Naive thymus-derived CD8-positive, alpha-beta T cell (primary cell): ENCODE measurements at regions not wholly inside any gene's neighbourhood (a gene's known extent, or its start where the extent isn't known, plus 50 kb on each side); places are given as distances from the start of the nearest gene placed in this dataset.

Experiments
- ATAC-seq, 2 donors: fragments of 150-1000 bp; cut with Tn5 transposase in 1 of 2; sonication (Bioruptor Pico), chemical (Tn5 transposase) in 1 of 2; 1 replicate in 1 of 2; 2 replicates in 1 of 2; pipeline ENCODE4 v1.10.0; 2021; ENCODE audit warnings: mild to moderate bottlenecking in 2 of 2, moderate library complexity in 2 of 2
- POLR2A ChIA-PET: fragments of 350-600 bp; sonication (Branson Sonifier 250); formaldehyde crosslinking; loops from one replicate; lab custom pipeline; 2021; ENCODE audit warnings: antibody characterized with exemption; lab: Charles Lee
- DNase-seq, 10 donors: peaks; one replicate each; pipeline versions ENCODE4 v3.0.0 to v3.0.0-alpha.2; 2020 to 2022
- H3K27ac Mint-ChIP-seq, 10 donors: one replicate each; pipeline ENCODE4 v1.8.0; 2020 to 2022; ENCODE audit warnings: mild to moderate bottlenecking in 10 of 10, mixed read lengths in 10 of 10, moderate library complexity in 4 of 10, inconsistent platforms in 1 of 10
- H3K27me3 Mint-ChIP-seq, 5 donors: one replicate each; pipeline ENCODE4 v1.8.0; 2021 to 2022; ENCODE audit warnings: mixed read lengths in 5 of 5
- H3K36me3 Mint-ChIP-seq, 3 donors: one replicate each; pipeline ENCODE4 v1.8.0; 2020 to 2022; ENCODE audit warnings: mixed read lengths in 3 of 3, mild to moderate bottlenecking in 2 of 3, inconsistent platforms in 1 of 3
- H3K4me1 Mint-ChIP-seq, 4 donors: one replicate each; pipeline ENCODE4 v1.8.0; 2021 to 2022; ENCODE audit warnings: mixed read lengths in 4 of 4
- H3K4me3 Mint-ChIP-seq, 10 donors: one replicate each; pipeline ENCODE4 v1.8.0; 2020 to 2022; ENCODE audit warnings: mild to moderate bottlenecking in 10 of 10, mixed read lengths in 10 of 10, moderate library complexity in 6 of 10, inconsistent platforms in 1 of 10
- H3K9me3 Mint-ChIP-seq, 9 donors: one replicate each; pipeline ENCODE4 v1.8.0; 2020 to 2022; ENCODE audit warnings: mixed read lengths in 9 of 9, mild to moderate bottlenecking in 3 of 9, inconsistent platforms in 1 of 9, moderate library complexity in 1 of 9

DNA sequence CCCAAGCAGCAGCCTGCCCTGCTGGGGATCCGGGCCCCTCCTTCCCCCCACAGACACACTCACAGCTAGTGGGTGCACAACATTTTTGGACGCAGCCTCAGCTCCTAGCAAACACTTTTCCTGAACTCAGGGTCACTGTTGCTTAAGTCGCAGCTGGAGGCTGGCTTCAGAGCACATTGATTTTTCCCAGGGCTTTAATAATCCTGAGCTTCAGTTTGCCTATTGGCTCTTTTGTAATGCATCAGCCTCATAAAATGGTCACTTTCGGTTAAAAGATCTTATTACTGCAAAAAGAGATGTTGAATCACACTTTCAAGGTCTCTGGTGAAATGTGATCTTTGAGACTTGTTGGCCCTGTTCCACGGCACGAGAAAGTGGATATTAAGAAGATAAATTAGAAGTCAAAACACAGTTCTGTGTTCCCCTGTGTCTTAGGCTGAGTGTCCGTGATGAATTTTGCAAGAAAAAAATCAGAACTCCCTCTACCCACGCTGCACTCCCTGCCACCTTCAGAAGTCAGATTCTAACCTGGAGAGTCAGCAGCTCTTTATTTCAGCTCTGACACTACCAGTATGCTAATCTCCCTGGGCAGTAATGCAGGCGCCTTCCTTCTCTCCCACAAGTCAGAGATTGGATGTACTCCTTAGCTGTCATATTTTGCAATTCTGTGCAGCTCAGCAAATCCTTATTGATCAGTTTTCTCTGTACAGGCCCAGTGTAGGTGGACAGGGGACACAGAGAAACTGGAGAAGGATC, 158.2 kb upstream of the E2F8 start:
- Mint-ChIP-seq H3K27me3 (peaks cover 6 to 23% (median 7%) of the 10 kb centered on the region in 5 donors), H3K4me3 (no peak overlapping the region), H3K9me3 (no peaks in the 10 kb centered on the region), H3K27ac (no peak overlapping the region), H3K4me1 (no peaks in the 10 kb centered on the region), H3K36me3 (no peaks in the 10 kb centered on the region)
- POLR2A ChIA-PET: no interaction called here
- no peak for DNase-seq
- no peak for ATAC-seq

DNA sequence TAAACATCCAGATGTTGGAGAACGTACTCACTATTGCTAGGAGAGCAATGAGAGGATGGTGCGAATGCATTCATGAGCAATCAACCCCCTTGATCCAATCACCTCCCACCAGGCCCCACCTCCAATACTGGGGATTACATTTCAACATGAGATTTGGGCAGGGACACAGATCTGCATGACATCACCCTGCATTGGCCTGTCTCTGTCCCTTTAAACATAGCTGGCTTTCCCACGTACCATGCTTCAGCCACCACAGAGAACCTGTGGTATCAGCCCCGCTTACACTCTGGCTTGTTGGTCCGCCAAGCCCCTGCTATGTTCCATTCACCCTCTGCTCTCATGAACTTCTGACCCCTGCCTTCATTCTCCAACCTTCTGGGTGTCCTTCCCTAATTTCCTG, 157.5 kb upstream of the E2F8 start:
- ATAC-seq (no peak), DNase-seq (no peak)
- no peaks in the 10 kb centered on the region for H3K36me3 Mint-ChIP-seq
- POLR2A ChIA-PET: no interaction called here
- H3K27ac Mint-ChIP-seq: no peak overlapping the region
- H3K27me3 Mint-ChIP-seq: peaks cover 4 to 17% (median 6%) of the 10 kb centered on the region in 5 donors
- no peaks in the 10 kb centered on the region for H3K9me3 Mint-ChIP-seq
- no peak overlapping the region for H3K4me3 Mint-ChIP-seq
- H3K4me1 Mint-ChIP-seq: no peaks in the 10 kb centered on the region

DNA sequence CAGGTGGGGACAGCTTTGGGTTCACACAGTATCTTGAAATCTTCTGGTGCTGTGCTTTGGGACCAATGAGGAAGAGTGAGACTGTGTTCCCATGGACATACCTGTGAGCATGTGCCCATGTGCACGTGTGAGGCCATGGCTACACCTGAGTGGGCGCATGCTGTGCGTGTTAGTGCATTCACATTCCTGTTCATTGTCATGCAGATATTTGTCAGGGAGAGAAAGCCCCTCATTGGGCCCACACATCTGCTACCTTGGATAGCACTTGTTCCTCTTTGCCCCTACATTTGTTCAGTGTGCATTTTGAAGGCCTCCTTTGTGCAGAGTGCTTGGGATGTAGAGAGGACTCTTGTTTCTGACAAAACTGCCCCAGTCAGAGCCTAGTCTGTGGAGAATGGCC, 154.3 kb upstream of the E2F8 start:
- DNase-seq (no peak), ATAC-seq (no peak)
- POLR2A ChIA-PET: no interaction called here
- no peaks in the 10 kb centered on the region for H3K36me3 Mint-ChIP-seq
- H3K27ac Mint-ChIP-seq: no peak overlapping the region
- peaks cover 6 to 14% (median 9%) of the 10 kb centered on the region in 5 donors for H3K27me3 Mint-ChIP-seq
- no peaks in the 10 kb centered on the region for H3K4me1 Mint-ChIP-seq
- no peak overlapping the region for H3K4me3 Mint-ChIP-seq
- H3K9me3 Mint-ChIP-seq: peaks cover 0 to 9% (median 0%) of the 10 kb centered on the region in 9 donors

DNA sequence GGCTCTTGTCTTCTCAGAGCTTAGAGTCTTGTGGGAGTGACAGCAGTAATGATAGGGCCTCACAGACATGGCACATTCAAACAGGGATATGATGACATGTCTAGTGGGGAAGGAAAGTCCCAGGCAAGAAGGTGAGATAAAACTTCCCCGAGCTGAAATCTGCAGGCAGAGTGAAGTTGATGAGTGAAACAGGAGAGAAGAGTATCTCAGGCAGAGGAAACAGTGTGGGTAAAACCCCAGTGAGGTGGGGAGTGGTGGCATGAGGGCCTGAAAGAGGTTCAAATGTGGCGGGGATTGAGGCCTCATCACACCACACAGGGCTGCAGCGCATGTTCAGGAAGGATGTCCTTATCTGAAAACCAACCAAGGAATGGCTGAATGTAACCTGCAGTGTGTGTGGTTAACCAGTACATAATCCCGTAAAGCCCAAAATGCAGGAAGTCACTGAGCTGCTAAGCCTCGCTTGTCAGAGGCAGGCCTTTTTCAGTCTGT, 153.8 kb upstream of the E2F8 start:
- no peaks in the 10 kb centered on the region for H3K36me3 Mint-ChIP-seq
- H3K27ac Mint-ChIP-seq: no peak overlapping the region
- H3K4me1 Mint-ChIP-seq: no peaks in the 10 kb centered on the region
- peaks cover 6 to 14% (median 9%) of the 10 kb centered on the region in 5 donors for H3K27me3 Mint-ChIP-seq
- H3K4me3 Mint-ChIP-seq: no peak overlapping the region
- DNase-seq (no peak), ATAC-seq (no peak)
- H3K9me3 Mint-ChIP-seq: peaks cover 0 to 9% (median 0%) of the 10 kb centered on the region in 9 donors
- POLR2A ChIA-PET: no interaction called here

GRCh38 chr11:19393941-19394340, 153.2 kb upstream of the E2F8 start:
- Mint-ChIP-seq H3K9me3 (peaks cover 0 to 9% (median 0%) of the 10 kb centered on the region in 9 donors), H3K4me3 (no peak overlapping the region), H3K27me3 (peaks cover 6 to 14% (median 10%) of the 10 kb centered on the region in 5 donors), H3K27ac (no peak overlapping the region), H3K36me3 (no peaks in the 10 kb centered on the region), H3K4me1 (no peaks in the 10 kb centered on the region)
- no peak for DNase-seq
- no peak for ATAC-seq
- POLR2A ChIA-PET: no interaction called here

GRCh38 chr11:19392847-19393518, 152.2 kb upstream of the E2F8 start:
- no peaks in the 10 kb centered on the region for H3K4me1 Mint-ChIP-seq
- POLR2A ChIA-PET: no interaction called here
- H3K27ac Mint-ChIP-seq: no peak overlapping the region
- H3K9me3 Mint-ChIP-seq: peaks cover 0 to 9% (median 0%) of the 10 kb centered on the region in 9 donors
- ATAC-seq (no peak), DNase-seq (no peak)
- H3K4me3 Mint-ChIP-seq: no peak overlapping the region
- H3K36me3 Mint-ChIP-seq: no peaks in the 10 kb centered on the region
- peaks cover 6 to 18% (median 12%) of the 10 kb centered on the region in 5 donors for H3K27me3 Mint-ChIP-seq

DNA sequence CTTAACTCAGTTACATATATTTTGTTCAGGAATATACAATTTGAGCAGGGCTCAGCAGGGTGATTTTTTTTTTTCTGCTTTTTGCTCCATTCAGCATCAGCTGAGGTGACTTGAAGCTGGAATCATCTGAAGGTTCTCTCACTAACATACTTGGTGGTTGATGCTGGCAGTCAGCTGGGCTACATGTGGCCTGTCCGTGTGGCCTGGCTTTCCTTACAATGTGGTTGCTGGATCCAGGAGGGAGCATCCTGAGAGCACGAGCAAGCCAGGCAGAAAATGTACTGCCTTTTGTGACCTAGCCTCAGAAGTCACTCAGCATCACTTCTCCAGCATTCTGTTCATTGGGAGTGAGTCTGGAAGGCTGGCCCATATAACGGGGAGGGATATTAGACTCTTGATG, 151.6 kb upstream of the E2F8 start:
- Mint-ChIP-seq H3K27me3 (peaks cover 6 to 20% (median 12%) of the 10 kb centered on the region in 5 donors), H3K4me3 (no peak overlapping the region), H3K36me3 (no peaks in the 10 kb centered on the region), H3K9me3 (peaks cover 0 to 9% (median 0%) of the 10 kb centered on the region in 9 donors), H3K4me1 (no peaks in the 10 kb centered on the region), H3K27ac (no peak overlapping the region)
- POLR2A ChIA-PET: no interaction called here
- no peak for ATAC-seq
- no peak for DNase-seq

GRCh38 chr11:19391652-19392051, 150.9 kb upstream of the E2F8 start:
- H3K36me3 Mint-ChIP-seq: no peaks in the 10 kb centered on the region
- peaks cover 0 to 9% (median 0%) of the 10 kb centered on the region in 9 donors for H3K9me3 Mint-ChIP-seq
- no peak for DNase-seq
- no peak for ATAC-seq
- H3K27ac Mint-ChIP-seq: no peak overlapping the region
- peaks cover 7 to 25% (median 14%) of the 10 kb centered on the region in 5 donors for H3K27me3 Mint-ChIP-seq
- POLR2A ChIA-PET: no interaction called here
- no peaks in the 10 kb centered on the region for H3K4me1 Mint-ChIP-seq
- no peak overlapping the region for H3K4me3 Mint-ChIP-seq

GRCh38 chr11:19391026-19391425, 150.3 kb upstream of the E2F8 start:
- ATAC-seq (no peak), DNase-seq (no peak)
- Mint-ChIP-seq H3K4me3 (no peak overlapping the region), H3K27me3 (peaks cover 8 to 25% (median 11%) of the 10 kb centered on the region in 5 donors), H3K4me1 (no peaks in the 10 kb centered on the region), H3K27ac (no peak overlapping the region), H3K9me3 (peaks cover 0 to 9% (median 0%) of the 10 kb centered on the region in 9 donors), H3K36me3 (no peaks in the 10 kb centered on the region)
- POLR2A ChIA-PET: no interaction called here

DNA sequence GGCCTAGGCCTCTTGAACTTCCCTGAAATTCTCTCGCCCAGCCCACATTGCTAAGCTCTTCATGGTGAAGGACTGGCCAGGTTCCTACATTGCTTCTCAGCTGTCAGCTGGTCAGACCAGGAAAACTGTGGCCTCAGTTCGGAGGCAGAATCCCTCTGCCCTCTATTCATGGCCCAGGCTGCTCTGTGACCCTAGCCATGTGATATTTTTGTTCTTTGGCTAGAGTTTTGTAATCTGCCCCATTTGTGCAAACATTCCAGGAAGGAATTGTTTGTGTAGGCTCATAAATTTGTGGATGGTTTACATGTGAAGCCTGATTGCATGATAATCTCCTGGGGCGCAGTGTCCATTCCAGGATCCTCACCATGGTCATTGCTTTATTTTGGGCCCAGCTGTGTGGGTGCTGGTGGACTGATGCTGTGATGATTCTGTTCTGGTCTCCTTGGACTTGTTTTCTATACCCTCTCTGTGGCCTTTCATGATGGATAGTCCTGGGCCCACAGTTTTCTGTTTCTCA, 149.1 kb upstream of the E2F8 start:
- H3K27ac Mint-ChIP-seq: no peak overlapping the region
- peaks cover 4 to 24% (median 8%) of the 10 kb centered on the region in 5 donors for H3K27me3 Mint-ChIP-seq
- DNase-seq (no peak), ATAC-seq (no peak)
- no peak overlapping the region for H3K4me3 Mint-ChIP-seq
- H3K4me1 Mint-ChIP-seq: no peaks in the 10 kb centered on the region
- H3K9me3 Mint-ChIP-seq: peaks cover 0 to 9% (median 0%) of the 10 kb centered on the region in 9 donors
- H3K36me3 Mint-ChIP-seq: no peaks in the 10 kb centered on the region
- POLR2A ChIA-PET: no interaction called here

- no peaks in the 10 kb centered on the region for H3K36me3 Mint-ChIP-seq
- DNase-seq (no peak), ATAC-seq (no peak)
- no peaks in the 10 kb centered on the region for H3K9me3 Mint-ChIP-seq
- H3K4me1 Mint-ChIP-seq: no peaks in the 10 kb centered on the region
- no peak overlapping the region for H3K4me3 Mint-ChIP-seq
- POLR2A ChIA-PET: no interaction called here
- H3K27ac Mint-ChIP-seq: peak overlapping the region in 1 of 10 donors; percentile 31
- H3K27me3 Mint-ChIP-seq: peaks cover 11 to 46% (median 25%) of the 10 kb centered on the region in 5 donors
Observed at GRCh38 chr11:19382131-19382611, 141.4 kb upstream of the E2F8 start.

- no peaks in the 10 kb centered on the region for H3K4me1 Mint-ChIP-seq
- ATAC-seq: no peak
- POLR2A ChIA-PET: no interaction called here
- peaks cover 9 to 60% (median 22%) of the 10 kb centered on the region in 5 donors for H3K27me3 Mint-ChIP-seq
- H3K36me3 Mint-ChIP-seq: no peaks in the 10 kb centered on the region
- no peak overlapping the region for H3K4me3 Mint-ChIP-seq
- peaks cover 0 to 2% (median 0%) of the 10 kb centered on the region in 9 donors for H3K9me3 Mint-ChIP-seq
- no peak for DNase-seq
- no peak overlapping the region for H3K27ac Mint-ChIP-seq
Observed at GRCh38 chr11:19380375-19380774, 139.6 kb upstream of the E2F8 start.

DNA sequence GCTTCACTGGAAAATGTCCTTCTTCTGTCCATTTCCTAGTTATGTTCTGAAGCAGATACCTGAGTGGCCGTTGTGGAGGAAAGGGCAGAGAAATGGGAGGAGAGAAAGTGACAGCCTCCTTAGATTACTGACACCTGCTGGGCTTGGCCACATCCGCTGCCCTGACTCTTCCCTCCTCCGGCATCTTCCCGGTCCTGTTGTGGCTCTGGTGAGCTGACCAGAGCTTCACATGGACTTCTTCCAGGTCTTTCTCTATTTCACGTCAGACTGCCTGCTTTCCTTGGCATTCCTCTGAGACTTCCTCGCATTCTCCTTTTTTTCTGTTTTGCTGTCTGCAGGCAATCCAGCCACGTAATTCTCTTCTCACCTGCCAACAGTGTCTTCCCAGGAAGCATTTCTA, 138.7 kb upstream of the E2F8 start:
- ATAC-seq (no peak), DNase-seq (no peak)
- Mint-ChIP-seq H3K27me3 (peaks cover 9 to 69% (median 24%) of the 10 kb centered on the region in 5 donors), H3K4me3 (no peak overlapping the region), H3K27ac (peak overlapping the region in 1 of 10 donors; percentile 66), H3K4me1 (no peaks in the 10 kb centered on the region), H3K9me3 (peaks cover 0 to 3% (median 0%) of the 10 kb centered on the region in 9 donors), H3K36me3 (no peaks in the 10 kb centered on the region)
- POLR2A ChIA-PET: no interaction called here
